K562 (cell line): ENCODE measurements at regions not wholly inside any gene's neighbourhood (a gene's known extent, or its start where the extent isn't known, plus 50 kb on each side); places are given as distances from the start of the nearest gene placed in this dataset.

Experiments used
- ATAC-seq: fragments of 200-7000 bp; cut with Tn5 transposase; 3 replicates; pipeline ENCODE4 v1.9.1; 2020; ENCODE audit warnings: moderate library complexity
- BruUV-seq: library from RNA; stranded (reverse); fragments of 400-500 nt; replicated peaks from 2 replicates; lab custom pipeline; 2021; lab: Mats Ljungman, UMichigan
- CTCF ChIA-PET: fragments of 300-600 bp; formaldehyde crosslinking; extraction: SDS; loops from one replicate; lab custom pipeline; 2021; ENCODE audit warnings: low intra/inter-chr PET ratio; lab: Yijun Ruan, JAX
- POLR2A ChIA-PET: fragments of 300-600, 350-650 bp; sonication (Branson Sonifier 250); formaldehyde crosslinking; extraction: SDS; loops from one replicate; lab custom pipeline; 2021; ENCODE audit warnings: antibody characterized with exemption, inconsistent platforms; lab: Yijun Ruan, JAX
- DNase-seq, 4 experiments: peaks; one replicate each; pipeline versions ENCODE4 v3.0.0 to v3.0.0-alpha.2; 2011 to 2018; ENCODE audit warnings: low spot score in 3 of 4, mixed read lengths in 3 of 4; ENCODE audit errors: extremely low read depth in 1 of 4
- FAIRE-seq: peaks from 2 replicates; lab custom pipeline; 2011; peaks lifted over from hg19 to GRCh38; lab: Jason Lieb, UNC
- H2AFZ ChIP-seq: 2 replicates; pipeline ENCODE4 v1.6.0; 2011; ENCODE audit warnings: low read depth, low read length, control low read depth, inconsistent platforms
- H3K27ac ChIP-seq: fragments of 200-600 bp; 3 replicates; pipeline ENCODE4 v1.8.0; 2011; ENCODE audit warnings: low read depth, mild to moderate bottlenecking, control low read depth, inconsistent platforms, low read length, moderate library complexity, mixed read lengths; ENCODE audit errors: extremely low read depth
- H3K27me3 ChIP-seq, 2 experiments: fragments of 300-600 bp in 1 of 2; 2 replicates in 1 of 2; 3 replicates in 1 of 2; pipeline versions ENCODE4 v1.6.0 to v1.8.0; 2011; ENCODE audit warnings: inconsistent platforms in 2 of 2, low read length in 2 of 2, mild to moderate bottlenecking in 1 of 2, mixed read lengths in 1 of 2, moderate library complexity in 1 of 2; ENCODE audit not compliant: control insufficient read depth in 2 of 2, insufficient read depth in 2 of 2
- H3K36me3 ChIP-seq: fragments of 300-600 bp; 3 replicates; pipeline ENCODE4 v1.8.0; 2011; ENCODE audit warnings: mild to moderate bottlenecking, low read length, inconsistent platforms; ENCODE audit not compliant: control insufficient read depth, insufficient read depth
- H3K4me1 ChIP-seq, 2 experiments: fragments of 200-600 bp in 1 of 2; replicated peaks in 1 of 2; 2 replicates in 1 of 2; 3 replicates in 1 of 2; pipeline versions ENCODE4 v1.5.1 to v1.8.0; 2011; ENCODE audit warnings: inconsistent platforms in 2 of 2, low read length in 2 of 2, mild to moderate bottlenecking in 1 of 2, mixed read lengths in 1 of 2, moderate library complexity in 1 of 2; ENCODE audit not compliant: control insufficient read depth in 2 of 2, insufficient read depth in 2 of 2
- H3K4me2 ChIP-seq: 2 replicates; pipeline ENCODE4 v1.6.1; 2011; ENCODE audit warnings: low read length, control low read depth, inconsistent platforms, mixed read lengths; ENCODE audit not compliant: insufficient read depth
- H3K4me3 ChIP-seq: fragments of 200-600 bp; sonication (generic), shearing (Covaris generic); 2 replicates; pipeline ENCODE4 v1.5.1; 2016; ENCODE audit warnings: control low read depth, inconsistent platforms
- H3K79me2 ChIP-seq: fragments of 200-600 bp; 3 replicates; pipeline ENCODE4 v1.8.0; 2011; ENCODE audit warnings: low read length, inconsistent platforms; ENCODE audit not compliant: control insufficient read depth, insufficient read depth
- H3K9ac ChIP-seq, 2 experiments: 2 replicates each; pipeline versions ENCODE4 v1.6.0 to v1.6.1; 2011; ENCODE audit warnings: low read depth in 2 of 2, low read length in 2 of 2, control low read depth in 1 of 2, inconsistent platforms in 1 of 2, mild to moderate bottlenecking in 1 of 2, mixed read lengths in 1 of 2; ENCODE audit not compliant: insufficient read depth in 1 of 2
- H3K9me1 ChIP-seq: one replicate; pipeline ENCODE4 v1.6.0; 2011; ENCODE audit warnings: inconsistent platforms, mild to moderate bottlenecking, low read length, moderate library complexity; ENCODE audit not compliant: control insufficient read depth, insufficient read depth
- H3K9me3 ChIP-seq: replicated peaks from 2 replicates; pipeline ENCODE4 v1.5.1; 2011; ENCODE audit warnings: low read depth, low read length, inconsistent platforms; ENCODE audit not compliant: control insufficient read depth, insufficient read depth
- H4K20me1 ChIP-seq: replicated peaks from 2 replicates; pipeline ENCODE4 v1.6.1; 2011; ENCODE audit warnings: low read length, inconsistent platforms, mixed read lengths; ENCODE audit not compliant: control insufficient read depth, insufficient read depth
- HIVEP1 ChIP-seq: fragments of 250-450 bp; sonication (Bioruptor Pico); IDR thresholded peaks from 2 replicates; pipeline ENCODE4 v1.4.0; 2020; ENCODE audit warnings: mild to moderate bottlenecking
- ILF3 ChIP-seq: fragments of 450-650 bp; IDR thresholded peaks from 2 replicates; pipeline ENCODE4 v1.6.1; 2018; ENCODE audit warnings: antibody characterized with exemption, mild to moderate bottlenecking, moderate library complexity, borderline replicate concordance
- MBD2 ChIP-seq: sonication (generic); IDR thresholded peaks from 2 replicates; pipeline ENCODE4 v1.6.1; 2016; ENCODE audit warnings: low read depth, borderline replicate concordance
- PHB ChIP-seq: fragments of 250-450 bp; sonication (Bioruptor Pico); IDR thresholded peaks from 2 replicates; pipeline ENCODE4 v1.5.0; 2021
- XRCC3 ChIP-seq: fragments of 450-650 bp; IDR thresholded peaks from 2 replicates; pipeline ENCODE4 v1.6.1; 2017; ENCODE audit warnings: mild to moderate bottlenecking, moderate library complexity
- YY1 ChIP-seq, 3 experiments: IDR thresholded peaks; 2 replicates each; pipeline ENCODE4 v1.6.1; 2011; ENCODE audit warnings: low read length in 2 of 3, mild to moderate bottlenecking in 2 of 3, moderate library complexity in 2 of 3, borderline replicate concordance in 1 of 3, control low read depth in 1 of 3, low read depth in 1 of 3; ENCODE audit not compliant: insufficient read depth in 3 of 3, insufficient replicate concordance in 2 of 3, control insufficient read depth in 1 of 3, insufficient read length in 1 of 3; ENCODE audit errors: extremely low read depth in 1 of 3
- ZKSCAN3 ChIP-seq: fragments of 250-450 bp; sonication (Bioruptor Pico); IDR thresholded peaks from 2 replicates; pipeline ENCODE4 v1.4.0; 2020
- ZNF165 ChIP-seq: fragments of 250-450 bp; sonication (Bioruptor Pico); IDR thresholded peaks from 2 replicates; pipeline ENCODE4 v1.4.0; 2020; ENCODE audit warnings: borderline replicate concordance
- ZNF24 ChIP-seq: fragments of 450-650 bp; IDR thresholded peaks from 2 replicates; pipeline ENCODE4 v1.6.1; 2016
- WGBS: fragments of 100-300 bp; shearing (Covaris generic); methylation state at CpG from one replicate; pipeline ENCODE4 v1.1.6; 2016; ENCODE audit warnings: low coverage, mixed read lengths; ENCODE audit not compliant: insufficient coverage; ENCODE audit errors: missing lambda C conversion rate; 5-methylcytosine and 5-hydroxymethylcytosine counted together
- in situ Hi-C: fragments of 300-500 bp; cut with MboI; formaldehyde crosslinking; loops from 4 replicates; pipeline ENCODE4 v1.15.0; 2018; ENCODE audit warnings: inconsistent platforms, mixed read lengths
- intact Hi-C: fragments of 100-400 bp; cut with micrococcal nuclease; formaldehyde crosslinking; loops from 2 replicates; pipeline ENCODE4 v1.14.2; 2022
- TF ChIP-seq, protein P1 (sequence below): fragments of 200-800 bp; sonication (Bioruptor generic); IDR thresholded peaks from 2 replicates; pipeline ENCODE4 v1.6.1; 2016; ENCODE audit warnings: missing genetic modification characterization, missing compliant biosample characterization
- TF ChIP-seq, protein P2 (sequence below): fragments of 250-450 bp; sonication (Bioruptor Pico); IDR thresholded peaks from 2 replicates; pipeline ENCODE4 v1.8.0; 2021; ENCODE audit warnings: mild to moderate bottlenecking, moderate library complexity

DNA sequence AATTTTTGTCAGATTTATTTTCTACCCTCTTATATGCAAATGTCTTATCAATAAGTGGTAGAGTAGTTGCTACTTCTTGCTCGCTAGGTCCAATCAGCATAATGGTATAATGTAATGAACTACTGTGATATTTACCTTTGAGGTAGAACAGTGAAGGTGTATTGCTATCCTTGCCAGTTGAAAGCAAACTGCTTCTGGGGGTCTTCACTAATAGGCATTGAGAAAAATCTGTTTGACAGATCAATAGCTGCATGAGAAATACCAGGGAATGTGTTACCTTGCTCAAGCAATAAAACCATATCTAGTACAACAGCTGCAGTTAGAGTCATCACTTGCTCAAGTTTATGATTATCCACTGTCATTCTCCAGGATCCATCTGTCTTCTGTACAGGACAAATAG is 50.1 kb upstream of the EFEMP1 start:
- no peak overlapping the region for H3K27ac ChIP-seq
- ATAC-seq, result no peak
- intact Hi-C loops, result no loop called here

DNA sequence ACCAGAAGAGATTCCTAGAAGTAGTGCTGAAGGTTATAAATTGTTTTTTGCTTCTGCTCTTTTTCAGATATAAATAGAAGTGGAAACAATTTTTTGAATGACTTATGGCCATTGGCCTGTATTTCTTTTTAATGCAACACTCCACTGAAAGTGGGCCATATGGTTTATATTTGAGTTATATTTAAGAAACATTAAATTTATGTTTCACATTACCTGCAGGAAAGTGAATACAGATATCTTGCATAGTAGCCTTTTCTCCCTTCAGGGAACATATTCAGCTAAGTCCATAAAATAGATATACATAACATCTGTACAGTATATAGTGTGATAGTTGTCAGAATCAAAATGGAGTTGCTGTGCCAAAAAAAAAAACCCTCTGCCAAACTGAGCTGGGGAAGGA is 53.1 kb upstream of the EFEMP1 start:
- POLR2A ChIA-PET, result interaction anchor here (0.6 kb wide), 2 partner anchors 27 to 753 kb away, joined by 3 read pairs; no protein-coding TSS in a partner anchor
- in situ Hi-C loops (no loop called here), intact Hi-C loops (no loop called here)
- ATAC-seq (no peak), DNase-seq (no peak), FAIRE-seq (no peak)
- Histone ChIP-seq H3K4me1 (no peaks in the 10 kb centered on the region), H3K9me1 (no peaks in the 10 kb centered on the region), H2AFZ (no peak overlapping the region), H4K20me1 (no peaks in the 10 kb centered on the region), H3K79me2 (no peaks in the 10 kb centered on the region), H3K36me3 (no peaks in the 10 kb centered on the region), H3K4me2 (no peak overlapping the region), H3K9ac (no peak overlapping the region), H3K27ac (no peak overlapping the region), H3K9me3 (no peaks in the 10 kb centered on the region), H3K27me3 (no peaks in the 10 kb centered on the region), H3K4me3 (no peak overlapping the region)
- no TSS peak for BruUV-seq
- CTCF ChIA-PET, result no interaction called here
- TF ChIP-seq YY1 (IDR thresholded peaks at IDR 0.05; ENCODE audit: borderline replicate concordance in 1 of 3, control insufficient read depth in 1 of 3, extremely low read depth in 1 of 3, insufficient read depth in 3 of 3, insufficient read length in 1 of 3, insufficient replicate concordance in 2 of 3, low read depth in 1 of 3, low read length in 2 of 3), result no peak
- TF ChIP-seq ZKSCAN3 (CRISPR knock-in tag), result no peak
- no peak for TF ChIP-seq PHB (CRISPR knock-in tag)
- TF ChIP-seq ZNF24, result no peak
- TF ChIP-seq, protein P1, sequence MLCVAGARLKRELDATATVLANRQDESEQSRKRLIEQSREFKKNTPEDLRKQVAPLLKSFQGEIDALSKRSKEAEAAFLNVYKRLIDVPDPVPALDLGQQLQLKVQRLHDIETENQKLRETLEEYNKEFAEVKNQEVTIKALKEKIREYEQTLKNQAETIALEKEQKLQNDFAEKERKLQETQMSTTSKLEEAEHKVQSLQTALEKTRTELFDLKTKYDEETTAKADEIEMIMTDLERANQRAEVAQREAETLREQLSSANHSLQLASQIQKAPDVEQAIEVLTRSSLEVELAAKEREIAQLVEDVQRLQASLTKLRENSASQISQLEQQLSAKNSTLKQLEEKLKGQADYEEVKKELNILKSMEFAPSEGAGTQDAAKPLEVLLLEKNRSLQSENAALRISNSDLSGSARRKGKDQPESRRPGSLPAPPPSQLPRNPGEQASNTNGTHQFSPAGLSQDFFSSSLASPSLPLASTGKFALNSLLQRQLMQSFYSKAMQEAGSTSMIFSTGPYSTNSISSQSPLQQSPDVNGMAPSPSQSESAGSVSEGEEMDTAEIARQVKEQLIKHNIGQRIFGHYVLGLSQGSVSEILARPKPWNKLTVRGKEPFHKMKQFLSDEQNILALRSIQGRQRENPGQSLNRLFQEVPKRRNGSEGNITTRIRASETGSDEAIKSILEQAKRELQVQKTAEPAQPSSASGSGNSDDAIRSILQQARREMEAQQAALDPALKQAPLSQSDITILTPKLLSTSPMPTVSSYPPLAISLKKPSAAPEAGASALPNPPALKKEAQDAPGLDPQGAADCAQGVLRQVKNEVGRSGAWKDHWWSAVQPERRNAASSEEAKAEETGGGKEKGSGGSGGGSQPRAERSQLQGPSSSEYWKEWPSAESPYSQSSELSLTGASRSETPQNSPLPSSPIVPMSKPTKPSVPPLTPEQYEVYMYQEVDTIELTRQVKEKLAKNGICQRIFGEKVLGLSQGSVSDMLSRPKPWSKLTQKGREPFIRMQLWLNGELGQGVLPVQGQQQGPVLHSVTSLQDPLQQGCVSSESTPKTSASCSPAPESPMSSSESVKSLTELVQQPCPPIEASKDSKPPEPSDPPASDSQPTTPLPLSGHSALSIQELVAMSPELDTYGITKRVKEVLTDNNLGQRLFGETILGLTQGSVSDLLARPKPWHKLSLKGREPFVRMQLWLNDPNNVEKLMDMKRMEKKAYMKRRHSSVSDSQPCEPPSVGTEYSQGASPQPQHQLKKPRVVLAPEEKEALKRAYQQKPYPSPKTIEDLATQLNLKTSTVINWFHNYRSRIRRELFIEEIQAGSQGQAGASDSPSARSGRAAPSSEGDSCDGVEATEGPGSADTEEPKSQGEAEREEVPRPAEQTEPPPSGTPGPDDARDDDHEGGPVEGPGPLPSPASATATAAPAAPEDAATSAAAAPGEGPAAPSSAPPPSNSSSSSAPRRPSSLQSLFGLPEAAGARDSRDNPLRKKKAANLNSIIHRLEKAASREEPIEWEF (CRISPR knock-in tag), result no peak
- TF ChIP-seq MBD2, result no peak
- TF ChIP-seq ZNF165 (CRISPR knock-in tag), result no peak

More for the DNA sequence above, 50.1 kb upstream of the EFEMP1 start:
- H3K27me3 ChIP-seq, result no peaks in the 10 kb centered on the region
- no peak overlapping the region for H2AFZ ChIP-seq
- no peaks in the 10 kb centered on the region for H3K4me1 ChIP-seq
- no peaks in the 10 kb centered on the region for H3K9me1 ChIP-seq
- FAIRE-seq, result no peak
- no peak overlapping the region for H3K9ac ChIP-seq
- H3K9me3 ChIP-seq, result no peaks in the 10 kb centered on the region
- ChIA-PET CTCF (no interaction called here), POLR2A (no interaction called here)
- no peak for DNase-seq
- H3K79me2 ChIP-seq, result no peaks in the 10 kb centered on the region
- TF ChIP-seq HIVEP1 (CRISPR knock-in tag) (no peak), XRCC3 (no peak), ILF3 (no peak)
- TF ChIP-seq, protein P2, sequence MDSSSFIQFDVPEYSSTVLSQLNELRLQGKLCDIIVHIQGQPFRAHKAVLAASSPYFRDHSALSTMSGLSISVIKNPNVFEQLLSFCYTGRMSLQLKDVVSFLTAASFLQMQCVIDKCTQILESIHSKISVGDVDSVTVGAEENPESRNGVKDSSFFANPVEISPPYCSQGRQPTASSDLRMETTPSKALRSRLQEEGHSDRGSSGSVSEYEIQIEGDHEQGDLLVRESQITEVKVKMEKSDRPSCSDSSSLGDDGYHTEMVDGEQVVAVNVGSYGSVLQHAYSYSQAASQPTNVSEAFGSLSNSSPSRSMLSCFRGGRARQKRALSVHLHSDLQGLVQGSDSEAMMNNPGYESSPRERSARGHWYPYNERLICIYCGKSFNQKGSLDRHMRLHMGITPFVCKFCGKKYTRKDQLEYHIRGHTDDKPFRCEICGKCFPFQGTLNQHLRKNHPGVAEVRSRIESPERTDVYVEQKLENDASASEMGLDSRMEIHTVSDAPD, result no peak
- TF ChIP-seq, all 486 proteins: peak for 0
- 0% methylated on average over 1 of the region's 1 CpG for WGBS
- H3K36me3 ChIP-seq, result no peaks in the 10 kb centered on the region
- H3K4me2 ChIP-seq, result no peak overlapping the region
- no peak overlapping the region for H3K4me3 ChIP-seq
- H4K20me1 ChIP-seq, result no peaks in the 10 kb centered on the region
- BruUV-seq, result no TSS peak
- in situ Hi-C loops, result loop anchor here (5.0 to 25.0 kb wide), 2 partner anchors 206 to 1539 kb away; no protein-coding TSS in a partner anchor
